ENCODE measurements at regions not wholly inside any gene's neighbourhood (a gene's known extent, or its start where the extent isn't known, plus 50 kb on each side); places are given as distances from the start of the nearest gene placed in this dataset.

GRCh38 chr9:12933957-12934356 is 159.1 kb downstream of the LURAP1L start:
- DNase-seq (ENCODE audit: low read depth, low spot score) = peak; percentile 38

DNA sequence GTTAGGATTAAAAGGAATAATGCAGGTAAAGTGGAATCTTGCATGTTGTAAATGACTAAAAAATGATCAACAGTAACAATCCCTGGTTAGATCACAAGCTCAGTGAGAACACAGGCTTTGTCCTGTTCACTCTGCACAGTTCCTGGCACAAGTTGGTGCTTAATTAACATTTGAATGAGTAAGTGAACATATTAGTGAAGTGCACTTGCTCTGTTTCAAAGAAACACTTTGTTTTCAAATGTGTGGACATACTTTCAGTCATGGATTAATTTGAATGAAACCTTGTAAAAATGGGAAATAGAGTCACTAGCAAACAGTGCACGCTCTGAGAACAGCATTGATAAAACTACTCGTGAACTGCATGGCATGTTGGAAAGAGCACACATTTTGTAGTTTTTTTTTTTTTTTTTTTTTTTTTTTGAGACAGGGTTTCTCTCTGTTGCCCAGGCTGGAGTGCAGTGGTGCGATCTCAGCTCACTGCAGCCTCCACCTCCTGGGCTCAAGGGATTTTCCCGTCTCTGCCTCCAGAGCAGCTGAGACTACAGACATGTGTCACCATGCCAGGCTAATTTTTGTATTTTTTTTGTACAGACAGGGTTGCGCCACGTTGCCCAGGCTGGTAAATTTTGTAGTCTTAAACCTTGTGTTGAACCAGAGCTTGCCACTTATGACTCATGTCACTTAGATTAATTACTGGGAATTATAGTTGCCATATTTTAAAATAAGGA is 159.9 kb downstream of the LURAP1L start:
- no peak for DNase-seq (ENCODE audit: low read depth, low spot score)

GRCh38 chr9:12935714-12936113 is 160.9 kb downstream of the LURAP1L start:
- DNase-seq (ENCODE audit: low read depth, low spot score) = no peak

- no peak for DNase-seq (ENCODE audit: low read depth, low spot score)
Observed at GRCh38 chr9:12954441-12954840, 179.6 kb downstream of the LURAP1L start.

DNA sequence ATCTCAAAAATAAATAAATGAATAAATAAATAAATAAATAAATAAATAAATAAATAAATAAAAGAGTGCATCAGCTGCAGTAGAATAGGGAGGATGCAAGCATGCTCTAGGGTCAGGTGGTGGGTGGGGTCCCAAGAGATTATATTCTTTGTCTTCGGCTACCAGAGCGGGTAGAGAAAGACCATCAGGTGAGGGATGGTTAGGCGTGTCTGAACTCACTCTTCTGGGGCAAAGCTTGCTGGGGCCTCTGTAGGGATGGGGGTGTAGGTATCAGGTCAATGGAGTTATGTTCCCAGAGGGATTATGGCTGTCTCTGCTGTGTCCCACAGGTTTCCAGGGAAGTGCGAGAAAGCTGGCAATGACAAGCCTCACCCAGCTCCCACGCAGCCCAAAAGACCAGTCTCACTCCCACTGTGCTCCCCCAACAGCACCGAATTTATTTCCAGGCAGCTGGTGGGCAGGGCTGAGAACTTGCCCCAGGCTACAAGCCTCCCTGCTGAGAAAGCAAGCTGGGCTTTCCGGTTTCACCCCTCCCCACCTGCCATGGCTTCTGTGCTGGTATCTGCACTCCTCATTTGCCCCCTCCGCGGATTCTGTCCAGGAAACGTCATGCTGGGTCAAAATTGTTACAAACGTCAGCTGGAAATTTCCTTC is 180.8 kb downstream of the LURAP1L start:
- DNase-seq (ENCODE audit: low read depth, low spot score) = no peak

GRCh38 chr9:12956261-12956660 is 181.4 kb downstream of the LURAP1L start:
- no peak for DNase-seq (ENCODE audit: low read depth, low spot score)

DNA sequence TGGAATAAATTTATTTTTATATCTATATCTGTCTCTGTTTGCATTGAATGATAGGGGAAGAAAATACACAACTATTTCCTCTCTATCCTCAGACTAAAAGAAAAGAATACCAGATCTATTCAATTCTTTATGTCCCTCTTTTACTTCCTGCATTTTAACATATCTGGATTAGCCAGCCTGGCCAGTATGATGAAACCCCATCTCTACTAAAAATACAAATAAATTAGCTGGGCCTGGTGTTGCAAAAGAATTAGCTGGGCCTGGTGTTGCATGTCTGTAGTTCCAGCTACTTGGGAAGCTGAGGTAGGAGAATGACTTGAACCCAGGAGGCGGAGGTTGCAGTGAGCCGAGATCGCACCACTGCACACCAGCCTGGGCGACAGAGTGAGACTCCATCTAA is 182.0 kb downstream of the LURAP1L start:
- DNase-seq (ENCODE audit: low read depth, low spot score) = no peak

DNA sequence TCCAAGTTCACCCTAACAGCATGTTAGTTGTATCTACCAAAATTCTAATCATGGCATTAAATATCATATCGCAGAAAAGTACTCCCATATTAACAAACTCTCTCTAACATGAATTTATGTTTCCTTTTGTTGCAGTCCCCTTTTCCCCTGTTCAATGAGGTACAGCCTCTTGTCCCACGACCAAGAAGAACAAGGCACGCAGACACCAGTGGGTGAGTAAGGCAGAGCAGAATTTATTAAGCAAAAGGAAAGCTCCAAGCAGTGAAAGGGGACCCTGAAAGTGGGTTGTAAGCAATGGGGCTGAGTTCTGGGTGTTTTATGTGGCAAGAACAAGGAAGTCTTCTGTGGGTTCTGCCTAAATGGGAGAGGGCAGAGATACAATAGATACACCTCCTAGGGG is 183.5 kb downstream of the LURAP1L start:
- no peak for DNase-seq (ENCODE audit: low read depth, low spot score)

DNA sequence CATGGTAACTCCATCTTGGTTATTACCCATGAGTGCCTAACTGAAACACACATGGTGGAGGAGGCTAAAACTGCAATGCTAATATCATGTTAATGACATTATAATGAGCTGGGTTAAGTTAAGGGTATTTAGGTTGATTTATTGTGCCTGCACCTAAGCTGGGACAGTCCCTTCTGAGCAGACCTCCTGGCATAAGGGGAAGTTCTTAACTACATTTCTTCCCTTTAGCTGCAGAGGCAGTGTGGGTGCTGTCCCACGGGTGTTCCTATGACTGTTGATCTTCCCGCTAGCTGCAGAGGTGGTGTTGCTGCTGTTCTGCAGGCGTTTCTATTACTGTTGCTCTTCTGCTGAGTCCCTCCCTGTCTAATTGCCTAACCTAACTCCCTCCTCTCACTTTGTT is 183.9 kb downstream of the LURAP1L start:
- no peak for DNase-seq (ENCODE audit: low read depth, low spot score)

DNA sequence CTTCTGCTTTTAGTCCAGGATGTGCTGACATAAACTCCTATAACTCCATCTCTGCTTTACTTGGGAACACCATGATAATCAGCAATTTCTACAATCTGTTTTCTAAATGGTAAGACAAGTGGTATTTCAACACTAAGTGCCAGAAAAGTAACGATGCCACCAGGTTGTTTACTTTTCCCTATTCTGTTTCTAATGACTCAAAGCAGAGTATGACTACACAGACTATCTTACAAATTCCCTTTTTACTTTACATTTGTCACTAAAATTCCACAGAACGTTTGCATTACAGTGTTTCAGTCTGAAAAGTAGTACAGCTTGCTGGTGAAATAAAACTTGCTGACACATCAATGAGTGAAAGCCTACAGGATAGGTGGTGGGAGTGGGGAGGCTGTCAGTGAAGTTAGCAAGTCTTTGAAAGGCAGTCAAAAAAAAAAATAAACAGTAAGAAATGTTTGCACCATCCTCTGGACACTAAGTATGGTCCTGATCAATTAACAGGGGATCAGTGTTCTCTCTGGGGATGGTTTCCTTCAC is 186.5 kb downstream of the LURAP1L start:
- DNase-seq (ENCODE audit: low read depth, low spot score) = no peak

DNA sequence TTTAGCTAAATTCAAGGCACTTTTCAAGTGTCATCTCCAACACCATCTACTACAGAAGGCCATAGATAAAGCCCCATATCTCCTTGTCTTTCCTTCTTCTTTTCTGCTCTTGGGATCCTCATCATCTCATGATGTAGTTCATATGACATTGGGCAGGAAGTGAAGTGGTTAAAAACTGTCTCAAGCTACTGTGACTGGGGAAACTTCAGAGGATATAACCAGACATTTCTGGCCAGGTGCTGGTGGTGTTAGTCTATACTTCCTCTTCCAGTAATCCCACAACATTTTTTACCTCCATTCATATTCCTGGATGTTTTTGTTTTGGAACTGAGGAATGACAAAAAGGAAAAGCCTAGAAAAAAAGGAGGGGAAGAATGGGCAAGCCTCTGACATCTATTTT is 188.7 kb downstream of the LURAP1L start:
- DNase-seq (ENCODE audit: low read depth, low spot score) = no peak

- DNase-seq (ENCODE audit: low read depth, low spot score) = no peak
Observed at GRCh38 chr9:12964271-12964670, 189.5 kb downstream of the LURAP1L start.

- no peak for DNase-seq (ENCODE audit: low read depth, low spot score)
Observed at GRCh38 chr9:12965303-12965702, 190.5 kb downstream of the LURAP1L start.

DNA sequence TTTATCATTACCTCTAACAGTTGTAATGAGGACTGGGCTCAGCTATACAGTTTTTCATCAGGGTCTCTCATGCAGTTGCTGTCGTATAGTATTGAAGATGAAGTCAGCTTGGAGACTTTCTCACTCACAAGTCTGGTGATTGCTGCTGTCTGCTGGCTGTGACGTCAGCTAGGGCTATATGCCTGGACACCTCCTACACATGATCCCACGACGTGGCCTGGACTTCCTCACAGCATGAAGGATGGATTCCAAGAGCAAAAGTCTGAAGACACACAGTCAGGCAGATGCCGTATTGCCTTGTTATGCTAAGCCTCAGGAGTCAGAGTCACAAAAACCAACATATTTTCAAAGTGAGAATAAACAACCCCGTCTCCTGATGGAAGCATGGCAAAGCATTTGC is 193.3 kb downstream of the LURAP1L start:
- DNase-seq (ENCODE audit: low read depth, low spot score) = no peak

- no peak for DNase-seq (ENCODE audit: low read depth, low spot score)
Observed at GRCh38 chr9:12972608-12973589, 198.1 kb downstream of the LURAP1L start.

- no peak for DNase-seq (ENCODE audit: low read depth, low spot score)
Observed at GRCh38 chr9:12973710-12974109, 198.9 kb downstream of the LURAP1L start.

DNA sequence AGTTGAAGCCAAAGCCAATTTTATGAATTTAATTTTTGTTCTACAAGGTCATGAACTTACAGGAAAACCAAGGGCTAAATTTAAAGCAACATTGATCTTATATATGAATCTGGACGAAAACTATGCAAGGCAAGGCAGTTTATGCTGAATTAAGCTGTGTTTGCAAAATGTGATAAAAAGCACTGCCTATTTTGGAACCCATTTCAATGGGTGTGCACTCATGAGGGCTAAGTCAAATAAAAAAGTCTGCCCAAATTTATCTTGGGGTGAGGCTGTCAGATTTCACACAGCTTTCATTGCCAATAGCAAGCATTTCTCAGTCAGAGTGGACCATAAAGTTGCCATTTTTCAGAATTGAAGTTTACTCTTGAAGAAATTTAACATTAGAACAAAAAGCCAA is 199.9 kb downstream of the LURAP1L start:
- no peak for DNase-seq (ENCODE audit: low read depth, low spot score)

GRCh38 chr9:12975496-12975895 is 200.7 kb downstream of the LURAP1L start:
- no peak for DNase-seq (ENCODE audit: low read depth, low spot score)

DNA sequence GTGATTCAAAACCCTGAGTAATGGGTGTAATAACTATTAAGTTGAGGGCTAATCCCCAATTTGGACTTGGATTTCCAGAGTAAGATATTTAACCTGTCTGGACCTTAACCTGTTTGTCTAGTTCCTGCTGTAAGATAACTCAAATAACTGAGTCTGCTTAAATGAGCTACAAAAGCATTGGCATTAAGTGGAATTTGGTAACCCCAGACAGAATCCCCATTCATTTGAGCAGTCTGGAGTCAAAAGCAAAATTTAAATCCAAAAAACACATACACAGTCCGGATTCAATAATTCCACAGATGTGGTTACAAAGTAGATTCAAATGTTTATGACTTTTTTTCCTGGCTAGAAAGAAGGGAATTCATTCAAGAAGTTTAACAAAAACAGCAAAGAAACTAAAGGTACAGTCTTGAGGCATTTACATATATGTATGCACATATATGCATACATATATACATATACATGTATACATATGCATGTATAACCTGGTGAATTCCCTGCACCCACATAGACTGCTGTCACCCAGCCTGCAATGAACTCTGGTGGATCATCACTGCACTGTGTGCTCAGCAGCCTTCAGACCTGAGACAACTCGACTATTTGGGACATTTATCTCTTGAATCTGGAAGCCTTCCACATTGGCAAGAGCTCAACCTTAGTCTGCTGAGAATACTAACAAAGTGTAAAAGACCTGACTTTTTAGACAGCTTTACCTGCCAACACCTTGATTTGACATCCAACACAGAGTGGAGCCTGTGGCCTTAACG is 205.4 kb downstream of the LURAP1L start:
- DNase-seq (ENCODE audit: low read depth, low spot score) = no peak

DNA sequence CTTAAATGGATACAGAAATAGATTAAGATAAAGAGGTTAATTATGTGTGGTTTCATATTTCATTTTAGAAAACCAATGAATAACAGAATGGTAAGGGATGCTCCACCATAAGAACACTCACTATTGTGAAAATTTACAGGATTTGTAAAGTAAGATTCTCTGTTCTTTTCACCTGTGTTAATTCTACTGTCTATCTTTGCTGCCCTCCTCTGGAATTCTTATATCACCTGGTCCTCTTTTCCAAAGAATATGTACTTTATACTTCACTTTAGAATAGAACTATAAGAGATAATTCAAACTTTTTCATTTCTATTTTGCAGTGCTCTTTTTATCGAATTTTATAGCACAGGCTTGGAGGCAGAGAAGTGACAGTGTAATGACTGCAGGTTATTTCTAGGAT is 213.4 kb downstream of the LURAP1L start:
- no peak for DNase-seq (ENCODE audit: low read depth, low spot score)

- DNase-seq (ENCODE audit: low read depth, low spot score) = no peak
Observed at GRCh38 chr9:12989669-12990068, 214.8 kb downstream of the LURAP1L start.
